ENCODE measurements at regions not wholly inside any gene's neighbourhood (a gene's known extent, or its start where the extent isn't known, plus 50 kb on each side); places are given as distances from the start of the nearest gene placed in this dataset.

DNA sequence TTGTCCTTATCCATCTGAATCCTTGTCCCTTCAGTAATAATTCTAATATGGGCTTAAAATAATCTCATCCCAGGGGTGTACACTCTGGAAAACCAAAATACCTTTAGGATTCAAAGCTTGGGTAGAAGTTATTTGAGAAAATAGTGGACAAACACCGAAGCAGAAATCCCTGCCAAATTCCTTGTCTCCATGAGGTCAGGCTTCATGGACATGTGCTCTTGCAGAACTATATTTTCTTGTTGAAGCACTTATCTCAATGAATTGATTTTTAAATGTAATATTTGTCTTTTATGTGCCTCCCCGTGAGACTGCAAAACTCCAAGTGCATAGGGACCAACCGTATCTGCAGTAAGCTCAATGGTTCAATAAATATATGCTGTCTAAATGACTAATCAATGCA, 1153.3 kb upstream of the AUTS2 start:
- no peak for DNase-seq
- Histone ChIP-seq H3K27me3 (replicated peaks) (no peaks in the 10 kb centered on the region), H3K4me3 (ENCODE audit: low read depth, low read length) (no peak overlapping the region), H3K36me3 (replicated peaks) (no peaks in the 10 kb centered on the region), H3K27ac (no peak overlapping the region)
- in situ Hi-C loops (cut with HindIII; ENCODE audit: low pct_ligation_motif_present, low sequenced_read_pairs) = no loop called here
- TF ChIP-seq CTCF (IDR thresholded peaks at IDR 0.05; ENCODE audit: low read depth, low read length, missing control alignments) = no peak

GRCh38 chr7:68446183-68446582, 1152.1 kb upstream of the AUTS2 start:
- in situ Hi-C loops (cut with HindIII; ENCODE audit: low pct_ligation_motif_present, low sequenced_read_pairs) = no loop called here
- no peak for TF ChIP-seq CTCF (IDR thresholded peaks at IDR 0.05; ENCODE audit: low read depth, low read length, missing control alignments)
- Histone ChIP-seq H3K4me3 (ENCODE audit: low read depth, low read length) (no peak overlapping the region), H3K27me3 (replicated peaks) (no peaks in the 10 kb centered on the region), H3K27ac (no peak overlapping the region), H3K36me3 (replicated peaks) (no peaks in the 10 kb centered on the region)
- no peak for DNase-seq

GRCh38 chr7:68449099-68449498, 1149.2 kb upstream of the AUTS2 start:
- in situ Hi-C loops (cut with HindIII; ENCODE audit: low pct_ligation_motif_present, low sequenced_read_pairs) = no loop called here
- DNase-seq = no peak

GRCh38 chr7:68449816-68450215, 1148.5 kb upstream of the AUTS2 start:
- TF ChIP-seq CTCF (IDR thresholded peaks at IDR 0.05; ENCODE audit: low read depth, low read length, missing control alignments) = no peak
- Histone ChIP-seq H3K36me3 (replicated peaks) (no peaks in the 10 kb centered on the region), H3K27me3 (replicated peaks) (no peaks in the 10 kb centered on the region), H3K4me3 (ENCODE audit: low read depth, low read length) (no peak overlapping the region), H3K27ac (no peak overlapping the region)
- in situ Hi-C loops (cut with HindIII; ENCODE audit: low pct_ligation_motif_present, low sequenced_read_pairs) = no loop called here
- no peak for DNase-seq

More at GRCh38 chr7:68449099-68449498, 1149.2 kb upstream of the AUTS2 start:
- Histone ChIP-seq H3K27me3 (replicated peaks) (no peaks in the 10 kb centered on the region), H3K36me3 (replicated peaks) (no peaks in the 10 kb centered on the region), H3K4me3 (ENCODE audit: low read depth, low read length) (no peak overlapping the region), H3K27ac (no peak overlapping the region)
- no peak for TF ChIP-seq CTCF (IDR thresholded peaks at IDR 0.05; ENCODE audit: low read depth, low read length, missing control alignments)

DNA sequence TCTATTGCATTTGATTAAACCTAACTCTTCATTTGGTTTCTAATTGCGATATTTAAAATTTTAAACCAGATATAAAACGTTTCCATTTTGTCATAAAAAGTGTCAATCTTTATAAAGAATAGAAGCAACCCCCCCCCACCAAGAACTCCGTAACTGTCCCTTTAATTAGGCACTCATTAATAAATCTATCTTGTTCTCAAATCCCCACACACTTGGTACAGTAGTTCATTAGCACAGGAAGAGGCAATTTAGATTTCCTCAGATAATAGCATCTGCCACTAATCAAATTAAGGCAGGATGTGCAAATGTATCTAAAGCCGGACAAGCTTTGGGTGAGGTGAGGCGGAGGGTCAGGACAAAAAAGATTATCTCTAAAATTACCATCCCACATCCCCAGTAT, 1143.3 kb upstream of the AUTS2 start:
- Histone ChIP-seq H3K27me3 (replicated peaks) (no peaks in the 10 kb centered on the region), H3K27ac (no peak overlapping the region), H3K4me3 (ENCODE audit: low read depth, low read length) (no peak overlapping the region), H3K36me3 (replicated peaks) (no peaks in the 10 kb centered on the region)
- in situ Hi-C loops (cut with HindIII; ENCODE audit: low pct_ligation_motif_present, low sequenced_read_pairs) = no loop called here
- no peak for DNase-seq
- no peak for TF ChIP-seq CTCF (IDR thresholded peaks at IDR 0.05; ENCODE audit: low read depth, low read length, missing control alignments)

- in situ Hi-C loops (cut with HindIII; ENCODE audit: low pct_ligation_motif_present, low sequenced_read_pairs) = no loop called here
- no peak for DNase-seq
Observed at GRCh38 chr7:68456469-68456868, 1141.8 kb upstream of the AUTS2 start.

More at GRCh38 chr7:68456469-68456868, 1141.8 kb upstream of the AUTS2 start:
- no peak for TF ChIP-seq CTCF (IDR thresholded peaks at IDR 0.05; ENCODE audit: low read depth, low read length, missing control alignments)
- no peaks in the 10 kb centered on the region for H3K27me3 ChIP-seq (replicated peaks)
- H3K27ac ChIP-seq = no peak overlapping the region
- H3K4me3 ChIP-seq (ENCODE audit: low read depth, low read length) = no peak overlapping the region
- H3K36me3 ChIP-seq (replicated peaks) = no peaks in the 10 kb centered on the region
